Spleen (tissue), 11 donors: ENCODE measurements at regions not wholly inside any gene's neighbourhood (a gene's known extent, or its start where the extent isn't known, plus 50 kb on each side); places are given as distances from the start of the nearest gene placed in this dataset.

Source experiments
- DNase-seq: peaks from one replicate; pipeline ENCODE4 v3.0.0-alpha.2; 2020
- H3K27ac ChIP-seq, 8 donors: fragments of 200-600 bp; sonication (generic) in 7 of 8; 1 replicate in 4 of 8; 2 replicates in 4 of 8; pipeline versions ENCODE4 v1.5.0 to v1.8.0; 2016 to 2021; ENCODE audit warnings: inconsistent platforms in 4 of 8, mild to moderate bottlenecking in 4 of 8, moderate library complexity in 1 of 8
- H3K27me3 ChIP-seq, 7 donors: fragments of 200-600 bp; sonication (generic) in 6 of 7; replicated peaks in 1 of 7; 1 replicate in 4 of 7; 2 replicates in 3 of 7; pipeline versions ENCODE4 v1.5.0 to v1.8.0; 2016 to 2021; ENCODE audit warnings: inconsistent platforms in 3 of 7, mild to moderate bottlenecking in 1 of 7
- H3K36me3 ChIP-seq, 6 donors: fragments of 200-600 bp; sonication (generic) in 5 of 6; 1 replicate in 4 of 6; 2 replicates in 2 of 6; pipeline versions ENCODE4 v1.5.0 to v1.8.0; 2016 to 2021; ENCODE audit warnings: inconsistent platforms in 2 of 6
- H3K4me1 ChIP-seq, 6 donors: fragments of 200-600 bp; sonication (generic) in 5 of 6; 1 replicate in 3 of 6; 2 replicates in 3 of 6; pipeline versions ENCODE4 v1.5.0 to v1.8.0; 2016 to 2021; ENCODE audit warnings: inconsistent platforms in 3 of 6
- H3K4me3 ChIP-seq, 8 donors: fragments of 200-600 bp; sonication (generic) in 7 of 8; 1 replicate in 4 of 8; 2 replicates in 4 of 8; pipeline versions ENCODE4 v1.5.0 to v1.8.0; 2016 to 2021; ENCODE audit warnings: inconsistent platforms in 4 of 8, mild to moderate bottlenecking in 4 of 8, moderate library complexity in 2 of 8
- H3K9me3 ChIP-seq, 8 donors: fragments of 200-600 bp; sonication (generic) in 7 of 8; 1 replicate in 4 of 8; 2 replicates in 4 of 8; pipeline versions ENCODE4 v1.5.0 to v1.8.0; 2016 to 2021; ENCODE audit warnings: inconsistent platforms in 4 of 8
- CTCF ChIP-seq, 11 experiments: fragments of 200-600 bp in 7 of 11; fragments of 450-650 bp in 4 of 11; sonication (generic) in 4 of 11; IDR thresholded peaks in 8 of 11; conservative IDR thresholded peaks in 3 of 11; 1 replicate in 7 of 11; 2 replicates in 4 of 11; pipeline versions ENCODE4 v1.4.0 to v1.8.0; 2016 to 2021; ENCODE audit warnings: antibody characterized with exemption in 11 of 11, inconsistent platforms in 4 of 11, mild to moderate bottlenecking in 1 of 11
- POLR2A ChIP-seq, 3 donors: fragments of 450-650 bp; IDR thresholded peaks; one replicate each; pipeline ENCODE4 v1.5.1; 2017; ENCODE audit warnings: antibody characterized with exemption in 3 of 3, mild to moderate bottlenecking in 1 of 3
- POLR2AphosphoS5 ChIP-seq, 3 donors: sonication (generic); formaldehyde crosslinking; IDR thresholded peaks; one replicate each; pipeline ENCODE4 v1.5.1; 2017; ENCODE audit warnings: antibody characterized with exemption in 3 of 3
- WGBS, 5 donors: extraction: QIAGEN DNeasy Blood & Tissue Kit in 3 of 5; methylation state at CpG; one replicate each; pipeline versions ENCODE4 v1.1.5 to v1.1.7; 2013 to 2018; 5-methylcytosine and 5-hydroxymethylcytosine counted together
- intact Hi-C: fragments of 100-400 bp; cut with DNase I; formaldehyde crosslinking; loops from one replicate; pipeline ENCODE4 v1.15.0; 2023; ENCODE audit warnings: low total_unique reads
- donor health status: healthy with polysubstance abuse.
- donor health status: DM: no; HTN: no; CAD: no; lungs with moderate emphysema.
- donor health status: DM: no; HTN: no; CAD: no.
- donor health status: Bipolar disorder and iron deficiency.
- donor health status: healthy.
- donor health status: DM: no; HTN: no; CAD: no.
- donor health status: DM: yes; HTN: yes; CAD: no.

DNA sequence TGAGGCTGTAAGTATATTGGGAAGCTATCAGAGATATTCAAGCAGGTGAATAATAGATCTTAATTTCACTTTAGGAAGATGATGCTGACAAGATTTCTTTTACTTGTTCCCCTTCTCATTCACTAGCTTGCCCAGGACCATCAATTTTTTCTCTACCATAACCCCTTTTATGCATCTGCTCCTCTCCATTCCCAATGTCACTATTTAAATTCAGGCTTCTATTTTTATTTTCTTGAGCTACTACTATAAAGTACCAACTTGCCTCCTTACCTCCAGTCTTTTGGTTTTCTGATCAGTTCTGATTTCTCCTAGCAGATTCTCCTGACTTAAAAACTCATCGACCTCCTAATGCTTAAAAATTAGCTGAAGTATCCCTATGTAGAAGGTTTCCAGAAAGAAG, 97.7 kb upstream of the SMIM30 start:
- H3K27ac ChIP-seq, result no peak overlapping the region
- no peaks in the 10 kb centered on the region for H3K27me3 ChIP-seq
- H3K36me3 ChIP-seq, result no peaks in the 10 kb centered on the region
- DNase-seq, result no peak
- intact Hi-C loops, result no loop called here
- no peaks in the 10 kb centered on the region for H3K9me3 ChIP-seq
- no peak overlapping the region for H3K4me3 ChIP-seq
- no peaks in the 10 kb centered on the region for H3K4me1 ChIP-seq
- 66 to 81% (median 70%) methylated on average over 1 of the region's 1 CpG for WGBS, 5 donors
- TF ChIP-seq POLR2AphosphoS5 (IDR thresholded peaks at IDR 0.05), result no peak
- no peak for TF ChIP-seq CTCF (IDR thresholded peaks at IDR 0.05 in 8 of 11, conservative IDR thresholded peaks at IDR 0.05 in 3 of 11)
- TF ChIP-seq POLR2A (IDR thresholded peaks at IDR 0.05), result no peak

DNA sequence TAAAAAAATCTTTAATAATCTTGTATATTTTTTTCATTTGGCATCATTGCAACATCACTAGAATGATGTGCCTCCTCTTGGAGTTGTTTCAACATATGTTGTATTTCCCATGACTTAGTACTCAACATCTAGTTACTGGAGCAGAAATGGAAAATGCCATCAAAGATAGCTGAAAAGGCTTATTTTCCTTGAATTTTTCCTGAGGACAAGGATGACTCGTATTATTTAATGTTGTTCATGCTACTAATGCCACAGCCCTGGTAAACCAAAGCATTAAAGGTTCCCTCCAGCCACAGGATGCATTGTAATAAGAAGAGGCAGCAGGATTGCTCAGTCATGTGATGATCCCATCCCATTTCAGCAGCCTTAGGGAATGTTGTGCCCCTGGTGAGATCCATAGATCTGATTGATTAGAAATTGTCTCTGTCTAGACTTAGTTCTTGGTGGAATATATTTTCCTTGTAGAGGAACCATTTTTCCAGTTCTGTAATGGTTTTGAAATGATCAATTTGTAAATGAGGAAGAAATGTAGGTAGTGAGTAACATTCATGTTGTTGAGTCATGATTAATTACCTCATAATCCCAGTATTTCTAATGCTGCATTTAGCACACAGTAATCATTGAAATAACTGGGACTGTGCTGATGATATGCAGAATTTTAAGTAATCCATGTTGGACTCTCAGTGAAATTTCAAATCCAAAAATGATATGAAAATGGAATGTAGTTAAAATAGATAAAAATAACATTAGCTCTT, 91.3 kb upstream of the SMIM30 start:
- DNase-seq, result no peak
- no peak for TF ChIP-seq CTCF (IDR thresholded peaks at IDR 0.05 in 8 of 11, conservative IDR thresholded peaks at IDR 0.05 in 3 of 11)
- TF ChIP-seq POLR2AphosphoS5 (IDR thresholded peaks at IDR 0.05), result no peak
- no peak for TF ChIP-seq POLR2A (IDR thresholded peaks at IDR 0.05)
- intact Hi-C loops, result no loop called here
- 67 to 88% (median 71%) methylated on average over 1 of the region's 1 CpG for WGBS, 5 donors
- Histone ChIP-seq H3K4me1 (no peaks in the 10 kb centered on the region), H3K36me3 (no peaks in the 10 kb centered on the region), H3K9me3 (no peaks in the 10 kb centered on the region), H3K27ac (no peak overlapping the region), H3K27me3 (peaks cover 0 to 8% (median 0%) of the 10 kb centered on the region in 7 donors), H3K4me3 (no peak overlapping the region)

DNA sequence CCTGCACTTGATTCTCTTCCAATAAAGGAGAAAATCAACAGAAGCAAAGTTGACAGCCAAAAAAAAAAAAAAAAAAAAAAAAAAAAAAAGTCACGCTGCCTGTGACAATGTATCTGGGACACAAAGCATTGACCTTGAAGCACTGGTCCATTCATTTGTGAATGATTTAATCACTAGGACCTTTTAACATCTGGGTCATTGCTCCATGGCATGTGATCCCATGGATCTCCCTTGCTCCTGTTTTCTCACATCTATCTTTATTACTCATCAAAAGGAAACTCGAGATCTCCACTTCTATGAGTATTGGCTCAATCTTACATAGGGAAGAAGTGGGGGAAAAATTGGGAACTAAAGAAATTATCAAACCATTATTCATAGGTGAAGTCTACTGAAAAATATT, 89.6 kb upstream of the SMIM30 start:
- no peaks in the 10 kb centered on the region for H3K9me3 ChIP-seq
- H3K4me3 ChIP-seq, result no peak overlapping the region
- no peak for DNase-seq
- WGBS, 5 donors, result 65 to 75% (median 71%) methylated on average over 2 of the region's 2 CpGs
- intact Hi-C loops, result no loop called here
- no peak for TF ChIP-seq POLR2A (IDR thresholded peaks at IDR 0.05)
- TF ChIP-seq POLR2AphosphoS5 (IDR thresholded peaks at IDR 0.05), result no peak
- no peak for TF ChIP-seq CTCF (IDR thresholded peaks at IDR 0.05 in 8 of 11, conservative IDR thresholded peaks at IDR 0.05 in 3 of 11)
- peaks cover 0 to 18% (median 0%) of the 10 kb centered on the region in 7 donors for H3K27me3 ChIP-seq
- no peaks in the 10 kb centered on the region for H3K36me3 ChIP-seq
- H3K4me1 ChIP-seq, result no peaks in the 10 kb centered on the region
- H3K27ac ChIP-seq, result no peak overlapping the region

DNA sequence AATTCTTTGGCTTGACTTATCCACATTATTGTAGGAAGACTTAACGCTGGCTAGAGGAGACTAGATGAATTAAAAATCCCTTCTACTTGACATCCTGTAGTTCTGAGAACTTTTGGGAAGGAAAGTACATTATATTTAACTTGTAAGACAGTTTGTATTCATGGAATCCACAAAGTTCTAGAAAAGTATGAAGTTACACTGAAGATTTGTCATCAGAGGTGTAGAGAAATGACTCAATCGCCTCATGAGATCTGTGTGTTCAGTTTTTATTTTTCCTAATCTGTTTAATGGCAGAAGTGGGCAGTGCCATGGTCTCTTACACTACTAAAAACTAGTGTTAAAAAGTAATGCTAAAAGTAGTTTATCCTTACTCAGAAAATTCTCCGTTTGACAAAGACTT, 89.1 kb upstream of the SMIM30 start:
- Histone ChIP-seq H3K4me1 (no peaks in the 10 kb centered on the region), H3K27me3 (peaks cover 0 to 18% (median 0%) of the 10 kb centered on the region in 7 donors), H3K9me3 (no peaks in the 10 kb centered on the region), H3K27ac (no peak overlapping the region), H3K36me3 (no peaks in the 10 kb centered on the region), H3K4me3 (no peak overlapping the region)
- 74 to 84% (median 80%) methylated on average over 3 of the region's 3 CpGs for WGBS, 5 donors
- DNase-seq, result no peak
- intact Hi-C loops, result no loop called here
- TF ChIP-seq CTCF (IDR thresholded peaks at IDR 0.05 in 8 of 11, conservative IDR thresholded peaks at IDR 0.05 in 3 of 11) (no peak), POLR2A (IDR thresholded peaks at IDR 0.05) (no peak), POLR2AphosphoS5 (IDR thresholded peaks at IDR 0.05) (no peak)
